NCI-H146 treated with DMSO at 0.1 percent for 48 hours (cell line): ENCODE measurements at regions not wholly inside any gene's neighbourhood (a gene's known extent, or its start where the extent isn't known, plus 50 kb on each side); places are given as distances from the start of the nearest gene placed in this dataset.

Source experiments
- DNase-seq: peaks from one replicate; lab custom pipeline; 2025; ENCODE audit not compliant: unreplicated experiment; lab: John Stamatoyannopoulos, UW

GRCh38 chr6:169843110-169843509 is 91.7 kb downstream of the ERMARD start:
- DNase-seq: no peak

GRCh38 chr6:169841907-169842606 is 90.6 kb downstream of the ERMARD start:
- DNase-seq: no peak

GRCh38 chr6:169841251-169841650 is 89.8 kb downstream of the ERMARD start:
- DNase-seq: no peak

GRCh38 chr6:169839898-169840631 is 88.6 kb downstream of the ERMARD start:
- DNase-seq: no peak

- no peak for DNase-seq
Observed at GRCh38 chr6:169839493-169839892, 88.1 kb downstream of the ERMARD start.

- no peak for DNase-seq
Observed at GRCh38 chr6:169839029-169839481, 87.6 kb downstream of the ERMARD start.

- DNase-seq: no peak
Observed at GRCh38 chr6:169838346-169839028, 87.1 kb downstream of the ERMARD start.

- no peak for DNase-seq
Observed at GRCh38 chr6:169837529-169838250, 86.3 kb downstream of the ERMARD start.

GRCh38 chr6:169833258-169833794 is 81.9 kb downstream of the ERMARD start:
- no peak for DNase-seq

GRCh38 chr6:169832247-169832948 is 81.0 kb downstream of the ERMARD start:
- no peak for DNase-seq

GRCh38 chr6:169831450-169832246 is 80.2 kb downstream of the ERMARD start:
- DNase-seq: peak; percentile 72
